H9 (cell line): ENCODE measurements at regions not wholly inside any gene's neighbourhood (a gene's known extent, or its start where the extent isn't known, plus 50 kb on each side); places are given as distances from the start of the nearest gene placed in this dataset.

ENCODE experiments used
- DNase-seq: peaks from one replicate; pipeline ENCODE4 v3.0.0-alpha.2; 2017
- H2AFZ ChIP-seq: one replicate; pipeline ENCODE4 v1.6.1; 2013; ENCODE audit warnings: mild to moderate bottlenecking, low read length, control low read depth, moderate library complexity
- H2AK5ac ChIP-seq: 2 replicates; pipeline ENCODE4 v1.6.1; 2013; ENCODE audit warnings: low read length, control low read depth, mixed read lengths; ENCODE audit not compliant: insufficient read length
- H2BK120ac ChIP-seq: one replicate; pipeline ENCODE4 v1.6.1; 2013; ENCODE audit warnings: low read depth, mild to moderate bottlenecking, low read length, control low read depth, inconsistent platforms; ENCODE audit not compliant: poor library complexity, severe bottlenecking
- H2BK12ac ChIP-seq: 2 replicates; pipeline ENCODE4 v1.6.1; 2013; ENCODE audit warnings: low read length, control low read depth, mixed read lengths, low read depth; ENCODE audit not compliant: insufficient read length
- H2BK15ac ChIP-seq: 2 replicates; pipeline ENCODE4 v1.6.1; 2013; ENCODE audit warnings: low read depth, low read length, control low read depth
- H2BK20ac ChIP-seq: one replicate; pipeline ENCODE4 v1.6.1; 2013; ENCODE audit warnings: low read depth, mild to moderate bottlenecking, low read length, control low read depth, inconsistent platforms; ENCODE audit not compliant: poor library complexity, severe bottlenecking
- H2BK5ac ChIP-seq: 2 replicates; pipeline ENCODE4 v1.6.1; 2013; ENCODE audit warnings: low read length, control low read depth, mixed read lengths; ENCODE audit not compliant: insufficient read length
- H3K14ac ChIP-seq: 2 replicates; pipeline ENCODE4 v1.6.1; 2013; ENCODE audit warnings: low read length, control low read depth; ENCODE audit not compliant: insufficient read depth
- H3K18ac ChIP-seq: 2 replicates; pipeline ENCODE4 v1.6.1; 2013; ENCODE audit warnings: low read depth, mild to moderate bottlenecking, mixed read lengths, low read length, control low read depth; ENCODE audit not compliant: insufficient read length
- H3K23ac ChIP-seq: 2 replicates; pipeline ENCODE4 v1.6.1; 2013; ENCODE audit warnings: low read length, control low read depth, mixed read lengths, low read depth; ENCODE audit not compliant: insufficient read length
- H3K23me2 ChIP-seq: 2 replicates; pipeline ENCODE4 v1.6.1; 2013; ENCODE audit warnings: low read depth, mild to moderate bottlenecking, mixed read lengths, low read length, control low read depth; ENCODE audit not compliant: insufficient read length, poor library complexity, severe bottlenecking
- H3K27ac ChIP-seq: 2 replicates; pipeline ENCODE4 v1.5.1; 2013; ENCODE audit warnings: low read length, control low read depth, mixed read lengths, low read depth; ENCODE audit not compliant: insufficient read length
- H3K27me3 ChIP-seq: 2 replicates; pipeline ENCODE4 v1.6.1; 2013; ENCODE audit warnings: low read length, control low read depth, inconsistent platforms; ENCODE audit not compliant: insufficient read depth
- H3K4ac ChIP-seq: 2 replicates; pipeline ENCODE4 v1.6.1; 2013; ENCODE audit warnings: low read depth, mild to moderate bottlenecking, control low read depth, inconsistent platforms, low read length, moderate library complexity
- H3K4me1 ChIP-seq: 2 replicates; pipeline ENCODE4 v1.6.1; 2013; ENCODE audit warnings: low read length, control low read depth, inconsistent platforms; ENCODE audit not compliant: insufficient read depth
- H3K4me2 ChIP-seq: 2 replicates; pipeline ENCODE4 v1.6.1; 2013; ENCODE audit warnings: low read length, control low read depth, mixed read lengths; ENCODE audit not compliant: insufficient read length, insufficient read depth
- H3K56ac ChIP-seq: 2 replicates; pipeline ENCODE4 v1.6.1; 2013; ENCODE audit warnings: low read depth, mild to moderate bottlenecking, mixed read lengths, low read length, control low read depth; ENCODE audit not compliant: insufficient read length
- H3K79me1 ChIP-seq: 2 replicates; pipeline ENCODE4 v1.6.1; 2013; ENCODE audit warnings: low read depth, mild to moderate bottlenecking, moderate library complexity, low read length, control low read depth, inconsistent platforms; ENCODE audit not compliant: insufficient read depth, poor library complexity, severe bottlenecking
- H3K79me2 ChIP-seq: 2 replicates; pipeline ENCODE4 v1.6.1; 2013; ENCODE audit warnings: low read length, control low read depth, inconsistent platforms; ENCODE audit not compliant: insufficient read depth
- H3K9ac ChIP-seq: 2 replicates; pipeline ENCODE4 v1.6.1; 2013; ENCODE audit warnings: low read length, control low read depth, mixed read lengths; ENCODE audit not compliant: insufficient read length; ENCODE audit errors: extremely low read depth
- H3K9me3 ChIP-seq: one replicate; pipeline ENCODE4 v1.6.1; 2013; ENCODE audit warnings: low read depth, low read length, inconsistent platforms; ENCODE audit not compliant: control insufficient read depth
- H3T11ph ChIP-seq: one replicate; pipeline ENCODE4 v1.6.1; 2013; ENCODE audit warnings: mild to moderate bottlenecking, low read length, control low read depth, inconsistent platforms
- H4K20me1 ChIP-seq: one replicate; pipeline ENCODE4 v1.6.1; 2013; ENCODE audit not compliant: control insufficient read depth, insufficient read length, insufficient read depth
- H4K5ac ChIP-seq: 2 replicates; pipeline ENCODE4 v1.6.1; 2013; ENCODE audit warnings: low read depth, mild to moderate bottlenecking, mixed read lengths, low read length, control low read depth; ENCODE audit not compliant: insufficient read length
- H4K8ac ChIP-seq: replicated peaks from 2 replicates; pipeline ENCODE4 v1.6.1; 2013; ENCODE audit warnings: low read length, control low read depth, mixed read lengths, low read depth; ENCODE audit not compliant: insufficient read length
- H4K91ac ChIP-seq: 2 replicates; pipeline ENCODE4 v1.6.1; 2013; ENCODE audit warnings: low read depth, mild to moderate bottlenecking, moderate library complexity, mixed read lengths, low read length, control low read depth; ENCODE audit not compliant: insufficient read length
- H3K27ac Mint-ChIP-seq, 3 experiments: 2 replicates in 2 of 3; 3 replicates in 1 of 3; pipeline ENCODE4 v1.8.0; 2020 to 2021; ENCODE audit warnings: mixed read lengths in 3 of 3, mild to moderate bottlenecking in 1 of 3, moderate library complexity in 1 of 3
- H3K27me3 Mint-ChIP-seq: 2 replicates; pipeline ENCODE4 v1.8.0; 2021; ENCODE audit warnings: low read depth, mild to moderate bottlenecking, moderate library complexity, mixed read lengths
- H3K36me3 Mint-ChIP-seq, 3 experiments: 2 replicates in 2 of 3; 3 replicates in 1 of 3; pipeline ENCODE4 v1.8.0; 2020 to 2021; ENCODE audit warnings: low read depth in 3 of 3, mixed read lengths in 3 of 3; ENCODE audit not compliant: insufficient read depth in 1 of 3
- H3K4me1 Mint-ChIP-seq, 2 experiments: 2 replicates each; pipeline ENCODE4 v1.8.0; 2020; ENCODE audit warnings: mixed read lengths in 2 of 2
- H3K4me3 Mint-ChIP-seq, 2 experiments: 2 replicates in 1 of 2; 3 replicates in 1 of 2; pipeline ENCODE4 v1.8.0; 2020 to 2021; ENCODE audit warnings: mild to moderate bottlenecking in 2 of 2, mixed read lengths in 2 of 2, moderate library complexity in 1 of 2
- H3K9me3 Mint-ChIP-seq, 2 experiments: 2 replicates in 1 of 2; 3 replicates in 1 of 2; pipeline ENCODE4 v1.8.0; 2020; ENCODE audit warnings: mild to moderate bottlenecking in 2 of 2, mixed read lengths in 2 of 2, moderate library complexity in 1 of 2
- WGBS: extraction: QIAGEN DNeasy Blood & Tissue Kit; methylation state at CpG from one replicate; pipeline ENCODE4 v1.1.7; 2013; ENCODE audit warnings: missing lambda C conversion rate, low lambda C conversion rate, mixed read lengths; ENCODE audit not compliant: insufficient read length; ENCODE audit errors: extremely low coverage; 5-methylcytosine and 5-hydroxymethylcytosine counted together
- TF ChIP-seq, protein P1 (sequence below): fragments of 200-600 bp; sonication (generic); conservative IDR thresholded peaks from 3 replicates; pipeline ENCODE4 v1.8.0; 2021; ENCODE audit warnings: antibody characterized with exemption, mild to moderate bottlenecking

GRCh38 chr4:4624276-4624897 lies 82.5 kb upstream of the STX18 start:
- no peak overlapping the region for H3T11ph ChIP-seq
- Mint-ChIP-seq H3K27ac (no peak overlapping the region; a peak in 1 of 7 replicates), H3K27me3 (peaks cover 4% of the 10 kb centered on the region)

More at GRCh38 chr4:4624276-4624897, 82.5 kb upstream of the STX18 start:
- no peak for DNase-seq
- WGBS: no CpG with 5 or more reads among the region's 7 CpGs
- no peak overlapping the region for H3K27ac ChIP-seq
- no peak overlapping the region for H2AK5ac ChIP-seq
- no peak overlapping the region for H3K4ac ChIP-seq
- no peak overlapping the region for H2BK5ac ChIP-seq
- H3K9me3 ChIP-seq: no peaks in the 10 kb centered on the region
- no peaks in the 10 kb centered on the region for H4K20me1 ChIP-seq
- no peak overlapping the region for H3K9ac ChIP-seq
- H3K23me2 ChIP-seq: no peaks in the 10 kb centered on the region
- no peak overlapping the region for H3K4me2 ChIP-seq
- H2AFZ ChIP-seq: no peak overlapping the region
- no peaks in the 10 kb centered on the region for H3K79me2 ChIP-seq
- no peak overlapping the region for H2BK15ac ChIP-seq
- H2BK20ac ChIP-seq: no peak overlapping the region
- no peaks in the 10 kb centered on the region for H3K79me1 ChIP-seq
- Mint-ChIP-seq H3K9me3 (no peaks in the 10 kb centered on the region; a peak in 1 of 5 replicates), H3K36me3 (peaks cover 0 to 2% (median 0%) of the 10 kb centered on the region in 3 experiments; a peak in 1 of 7 replicates), H3K4me3 (no peak overlapping the region), H3K4me1 (peaks cover 0 to 4% of the 10 kb centered on the region in 2 experiments; a peak in 1 of 4 replicates)
- H3K27me3 ChIP-seq: no peaks in the 10 kb centered on the region
- H4K8ac ChIP-seq: no peak overlapping the region
- no peaks in the 10 kb centered on the region for H3K4me1 ChIP-seq
- no peak overlapping the region for H4K5ac ChIP-seq
- no peak overlapping the region for H2BK12ac ChIP-seq
- no peak overlapping the region for H4K91ac ChIP-seq
- TF ChIP-seq, protein P1, sequence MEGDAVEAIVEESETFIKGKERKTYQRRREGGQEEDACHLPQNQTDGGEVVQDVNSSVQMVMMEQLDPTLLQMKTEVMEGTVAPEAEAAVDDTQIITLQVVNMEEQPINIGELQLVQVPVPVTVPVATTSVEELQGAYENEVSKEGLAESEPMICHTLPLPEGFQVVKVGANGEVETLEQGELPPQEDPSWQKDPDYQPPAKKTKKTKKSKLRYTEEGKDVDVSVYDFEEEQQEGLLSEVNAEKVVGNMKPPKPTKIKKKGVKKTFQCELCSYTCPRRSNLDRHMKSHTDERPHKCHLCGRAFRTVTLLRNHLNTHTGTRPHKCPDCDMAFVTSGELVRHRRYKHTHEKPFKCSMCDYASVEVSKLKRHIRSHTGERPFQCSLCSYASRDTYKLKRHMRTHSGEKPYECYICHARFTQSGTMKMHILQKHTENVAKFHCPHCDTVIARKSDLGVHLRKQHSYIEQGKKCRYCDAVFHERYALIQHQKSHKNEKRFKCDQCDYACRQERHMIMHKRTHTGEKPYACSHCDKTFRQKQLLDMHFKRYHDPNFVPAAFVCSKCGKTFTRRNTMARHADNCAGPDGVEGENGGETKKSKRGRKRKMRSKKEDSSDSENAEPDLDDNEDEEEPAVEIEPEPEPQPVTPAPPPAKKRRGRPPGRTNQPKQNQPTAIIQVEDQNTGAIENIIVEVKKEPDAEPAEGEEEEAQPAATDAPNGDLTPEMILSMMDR: no peak
- no peak overlapping the region for H3K23ac ChIP-seq
- H3K18ac ChIP-seq: no peak overlapping the region
- H2BK120ac ChIP-seq: no peak overlapping the region
- H3K14ac ChIP-seq: no peak overlapping the region
- no peak overlapping the region for H3K56ac ChIP-seq
